K562 (cell line): ENCODE measurements at regions not wholly inside any gene's neighbourhood (a gene's known extent, or its start where the extent isn't known, plus 50 kb on each side); places are given as distances from the start of the nearest gene placed in this dataset.

Experiments used
- ATAC-seq: fragments of 200-7000 bp; cut with Tn5 transposase; 3 replicates; pipeline ENCODE4 v1.9.1; 2020; ENCODE audit warnings: moderate library complexity
- BruUV-seq: library from RNA; stranded (reverse); fragments of 400-500 nt; replicated peaks from 2 replicates; lab custom pipeline; 2021; lab: Mats Ljungman, UMichigan
- CTCF ChIA-PET: fragments of 300-600 bp; formaldehyde crosslinking; extraction: SDS; loops from one replicate; lab custom pipeline; 2021; ENCODE audit warnings: low intra/inter-chr PET ratio; lab: Yijun Ruan, JAX
- POLR2A ChIA-PET: fragments of 300-600, 350-650 bp; sonication (Branson Sonifier 250); formaldehyde crosslinking; extraction: SDS; loops from one replicate; lab custom pipeline; 2021; ENCODE audit warnings: antibody characterized with exemption, inconsistent platforms; lab: Yijun Ruan, JAX
- DNase-seq, 4 experiments: peaks; one replicate each; pipeline versions ENCODE4 v3.0.0 to v3.0.0-alpha.2; 2011 to 2018; ENCODE audit warnings: low spot score in 3 of 4, mixed read lengths in 3 of 4; ENCODE audit errors: extremely low read depth in 1 of 4
- FAIRE-seq: peaks from 2 replicates; lab custom pipeline; 2011; peaks lifted over from hg19 to GRCh38; lab: Jason Lieb, UNC
- H2AFZ ChIP-seq: 2 replicates; pipeline ENCODE4 v1.6.0; 2011; ENCODE audit warnings: low read depth, low read length, control low read depth, inconsistent platforms
- H3K27ac ChIP-seq: fragments of 200-600 bp; 3 replicates; pipeline ENCODE4 v1.8.0; 2011; ENCODE audit warnings: low read depth, mild to moderate bottlenecking, control low read depth, inconsistent platforms, low read length, moderate library complexity, mixed read lengths; ENCODE audit errors: extremely low read depth
- H3K27me3 ChIP-seq, 2 experiments: fragments of 300-600 bp in 1 of 2; 2 replicates in 1 of 2; 3 replicates in 1 of 2; pipeline versions ENCODE4 v1.6.0 to v1.8.0; 2011; ENCODE audit warnings: inconsistent platforms in 2 of 2, low read length in 2 of 2, mild to moderate bottlenecking in 1 of 2, mixed read lengths in 1 of 2, moderate library complexity in 1 of 2; ENCODE audit not compliant: control insufficient read depth in 2 of 2, insufficient read depth in 2 of 2
- H3K36me3 ChIP-seq: fragments of 300-600 bp; 3 replicates; pipeline ENCODE4 v1.8.0; 2011; ENCODE audit warnings: mild to moderate bottlenecking, low read length, inconsistent platforms; ENCODE audit not compliant: control insufficient read depth, insufficient read depth
- H3K4me1 ChIP-seq, 2 experiments: fragments of 200-600 bp in 1 of 2; replicated peaks in 1 of 2; 2 replicates in 1 of 2; 3 replicates in 1 of 2; pipeline versions ENCODE4 v1.5.1 to v1.8.0; 2011; ENCODE audit warnings: inconsistent platforms in 2 of 2, low read length in 2 of 2, mild to moderate bottlenecking in 1 of 2, mixed read lengths in 1 of 2, moderate library complexity in 1 of 2; ENCODE audit not compliant: control insufficient read depth in 2 of 2, insufficient read depth in 2 of 2
- H3K4me2 ChIP-seq: 2 replicates; pipeline ENCODE4 v1.6.1; 2011; ENCODE audit warnings: low read length, control low read depth, inconsistent platforms, mixed read lengths; ENCODE audit not compliant: insufficient read depth
- H3K4me3 ChIP-seq: fragments of 200-600 bp; sonication (generic), shearing (Covaris generic); 2 replicates; pipeline ENCODE4 v1.5.1; 2016; ENCODE audit warnings: control low read depth, inconsistent platforms
- H3K79me2 ChIP-seq: fragments of 200-600 bp; 3 replicates; pipeline ENCODE4 v1.8.0; 2011; ENCODE audit warnings: low read length, inconsistent platforms; ENCODE audit not compliant: control insufficient read depth, insufficient read depth
- H3K9ac ChIP-seq, 2 experiments: 2 replicates each; pipeline versions ENCODE4 v1.6.0 to v1.6.1; 2011; ENCODE audit warnings: low read depth in 2 of 2, low read length in 2 of 2, control low read depth in 1 of 2, inconsistent platforms in 1 of 2, mild to moderate bottlenecking in 1 of 2, mixed read lengths in 1 of 2; ENCODE audit not compliant: insufficient read depth in 1 of 2
- H3K9me1 ChIP-seq: one replicate; pipeline ENCODE4 v1.6.0; 2011; ENCODE audit warnings: inconsistent platforms, mild to moderate bottlenecking, low read length, moderate library complexity; ENCODE audit not compliant: control insufficient read depth, insufficient read depth
- H3K9me3 ChIP-seq: replicated peaks from 2 replicates; pipeline ENCODE4 v1.5.1; 2011; ENCODE audit warnings: low read depth, low read length, inconsistent platforms; ENCODE audit not compliant: control insufficient read depth, insufficient read depth
- H4K20me1 ChIP-seq: replicated peaks from 2 replicates; pipeline ENCODE4 v1.6.1; 2011; ENCODE audit warnings: low read length, inconsistent platforms, mixed read lengths; ENCODE audit not compliant: control insufficient read depth, insufficient read depth
- AFF1 ChIP-seq, 2 experiments: fragments of 450-650 bp; IDR thresholded peaks; 2 replicates each; pipeline ENCODE4 v1.6.1; 2018; ENCODE audit warnings: mild to moderate bottlenecking in 2 of 2, low read depth in 1 of 2; ENCODE audit not compliant: partially characterized antibody in 2 of 2
- ATF7 ChIP-seq: fragments of 450-650 bp; IDR thresholded peaks from 2 replicates; pipeline ENCODE4 v1.7.1; 2014; ENCODE audit warnings: mild to moderate bottlenecking, moderate library complexity
- GMEB1 ChIP-seq: fragments of 250-450 bp; sonication (Bioruptor Pico); IDR thresholded peaks from 2 replicates; pipeline ENCODE4 v1.4.0; 2020; ENCODE audit warnings: mild to moderate bottlenecking
- MEF2A ChIP-seq: IDR thresholded peaks from 2 replicates; pipeline ENCODE4 v1.6.1; 2011; ENCODE audit warnings: low read depth, mild to moderate bottlenecking, low read length, moderate library complexity; ENCODE audit not compliant: control insufficient read depth
- NUFIP1 ChIP-seq: fragments of 450-650 bp; IDR thresholded peaks from 2 replicates; pipeline ENCODE4 v1.6.1; 2018; ENCODE audit not compliant: partially characterized antibody
- RAD51 ChIP-seq: fragments of 450-650 bp; IDR thresholded peaks from 2 replicates; pipeline ENCODE4 v1.7.1; 2016; ENCODE audit warnings: low read depth, mild to moderate bottlenecking, borderline replicate concordance
- ZNF780A ChIP-seq: fragments of 250-450 bp; sonication (Bioruptor Pico); IDR thresholded peaks from 2 replicates; pipeline ENCODE4 v1.5.0; 2021; ENCODE audit warnings: mild to moderate bottlenecking
- WGBS: fragments of 100-300 bp; shearing (Covaris generic); methylation state at CpG from one replicate; pipeline ENCODE4 v1.1.6; 2016; ENCODE audit warnings: low coverage, mixed read lengths; ENCODE audit not compliant: insufficient coverage; ENCODE audit errors: missing lambda C conversion rate; 5-methylcytosine and 5-hydroxymethylcytosine counted together
- in situ Hi-C: fragments of 300-500 bp; cut with MboI; formaldehyde crosslinking; loops from 4 replicates; pipeline ENCODE4 v1.15.0; 2018; ENCODE audit warnings: inconsistent platforms, mixed read lengths
- intact Hi-C: fragments of 100-400 bp; cut with micrococcal nuclease; formaldehyde crosslinking; loops from 2 replicates; pipeline ENCODE4 v1.14.2; 2022

- peaks cover 8 to 36% of the 10 kb centered on the region in 2 experiments; a peak in 4 of 5 replicates for H3K4me1 ChIP-seq
- H3K9me3 ChIP-seq: no peaks in the 10 kb centered on the region
- DNase-seq: peak in 2 of 4 experiments; percentile 39 to 59
- no peaks in the 10 kb centered on the region for H3K36me3 ChIP-seq
- peak overlapping the region; percentile 84 for H3K27ac ChIP-seq
- intact Hi-C loops (no loop called here), in situ Hi-C loops (no loop called here)
- H3K9ac ChIP-seq: peak overlapping the region in 1 of 2 experiments; percentile 74; a peak in 3 of 4 replicates
- no peaks in the 10 kb centered on the region for H3K9me1 ChIP-seq
- no peaks in the 10 kb centered on the region for H4K20me1 ChIP-seq
- no peak for FAIRE-seq
- ChIA-PET CTCF (no interaction called here), POLR2A (interaction anchor here (1.0 to 2.1 kb wide), 3 partner anchors 9 to 20 kb away, joined by 3 to 13 read pairs (median 3); no protein-coding TSS in a partner anchor)
- ATAC-seq: peak; percentile 66
- no peaks in the 10 kb centered on the region for H3K27me3 ChIP-seq
- no peaks in the 10 kb centered on the region for H3K79me2 ChIP-seq
- H2AFZ ChIP-seq: peak overlapping the region; percentile 98
- peak overlapping the region; percentile 62 for H3K4me2 ChIP-seq
- WGBS: 2% methylated on average over 7 of the region's 7 CpGs
- 0 out of 2 replicates have a peak overlapping the region, but pooled peaks have one; percentile 1 for H3K4me3 ChIP-seq
- BruUV-seq: no TSS peak
- no peak for TF ChIP-seq GMEB1
- TF ChIP-seq RAD51: 0 out of 2 replicates have a peak, but pooled peaks have one; percentile 41
- peak in 1 of 2 experiments; percentile 58 for TF ChIP-seq AFF1 (IDR thresholded peaks at IDR 0.05; ENCODE audit: low read depth in 1 of 2, partially characterized antibody in 2 of 2)
- 0 out of 2 replicates have a peak, but pooled peaks have one; percentile 11 for TF ChIP-seq ATF7
- no peak for TF ChIP-seq NUFIP1
- no peak for TF ChIP-seq ZNF780A (CRISPR knock-in tag)
- peak; percentile 92 for TF ChIP-seq MEF2A
These were observed 58.6 kb upstream of the ZNF217 start for GRCh38 chr20:53652090-53652858.
